Activated naive CD8-positive, alpha-beta T cell treated with anti-CD3 and anti-CD28 coated beads, Interleukin-2, amount 50 U/mL, for 24 hours (primary cell): ENCODE measurements at regions not wholly inside any gene's neighbourhood (a gene's known extent, or its start where the extent isn't known, plus 50 kb on each side); places are given as distances from the start of the nearest gene placed in this dataset.

Experiments used
- ATAC-seq: fragments of 150-1000 bp; cut with Tn5 transposase; one replicate; pipeline ENCODE4 v1.10.0; 2021
- DNase-seq: peaks from one replicate; pipeline ENCODE4 v3.0.0; 2021
- H3K27ac Mint-ChIP-seq: one replicate; pipeline ENCODE4 v1.8.0; 2021; ENCODE audit warnings: mild to moderate bottlenecking, mixed read lengths
- H3K27me3 Mint-ChIP-seq: one replicate; pipeline ENCODE4 v1.8.0; 2021; ENCODE audit warnings: mixed read lengths
- H3K36me3 Mint-ChIP-seq: one replicate; pipeline ENCODE4 v1.8.0; 2021; ENCODE audit warnings: low read depth, mixed read lengths
- H3K4me1 Mint-ChIP-seq: one replicate; pipeline ENCODE4 v1.8.0; 2021; ENCODE audit warnings: mixed read lengths
- H3K4me3 Mint-ChIP-seq: one replicate; pipeline ENCODE4 v1.8.0; 2021; ENCODE audit warnings: mild to moderate bottlenecking, moderate library complexity, mixed read lengths
- H3K9me3 Mint-ChIP-seq: one replicate; pipeline ENCODE4 v1.8.0; 2021; ENCODE audit warnings: mixed read lengths

- ATAC-seq (no peak), DNase-seq (no peak)
- Mint-ChIP-seq H3K27me3 (no peaks in the 10 kb centered on the region), H3K36me3 (no peaks in the 10 kb centered on the region), H3K9me3 (peaks cover 7% of the 10 kb centered on the region), H3K27ac (no peak overlapping the region), H3K4me3 (no peak overlapping the region), H3K4me1 (no peaks in the 10 kb centered on the region)
Measured at GRCh38 chr10:52992567-52992966, 220.0 kb upstream of the MBL2 start.

GRCh38 chr10:52988923-52989322 is 216.3 kb upstream of the MBL2 start:
- no peaks in the 10 kb centered on the region for H3K4me1 Mint-ChIP-seq
- no peak overlapping the region for H3K27ac Mint-ChIP-seq
- ATAC-seq (no peak), DNase-seq (no peak)
- H3K9me3 Mint-ChIP-seq = peaks cover 3% of the 10 kb centered on the region
- H3K27me3 Mint-ChIP-seq = no peaks in the 10 kb centered on the region
- no peaks in the 10 kb centered on the region for H3K36me3 Mint-ChIP-seq
- H3K4me3 Mint-ChIP-seq = no peak overlapping the region

- no peak overlapping the region for H3K27ac Mint-ChIP-seq
- no peaks in the 10 kb centered on the region for H3K36me3 Mint-ChIP-seq
- peaks cover 7% of the 10 kb centered on the region for H3K9me3 Mint-ChIP-seq
- H3K27me3 Mint-ChIP-seq = no peaks in the 10 kb centered on the region
- no peak overlapping the region for H3K4me3 Mint-ChIP-seq
- ATAC-seq (no peak), DNase-seq (no peak)
- no peaks in the 10 kb centered on the region for H3K4me1 Mint-ChIP-seq
Measured at GRCh38 chr10:52986125-52986524, 213.5 kb upstream of the MBL2 start.

GRCh38 chr10:52984169-52984568 is 211.6 kb upstream of the MBL2 start:
- H3K36me3 Mint-ChIP-seq = no peaks in the 10 kb centered on the region
- H3K4me3 Mint-ChIP-seq = no peak overlapping the region
- no peak overlapping the region for H3K27ac Mint-ChIP-seq
- H3K4me1 Mint-ChIP-seq = no peaks in the 10 kb centered on the region
- no peaks in the 10 kb centered on the region for H3K27me3 Mint-ChIP-seq
- DNase-seq = no peak
- H3K9me3 Mint-ChIP-seq = peaks cover 4% of the 10 kb centered on the region
- no peak for ATAC-seq

- H3K27ac Mint-ChIP-seq = no peak overlapping the region
- peaks cover 10% of the 10 kb centered on the region for H3K9me3 Mint-ChIP-seq
- ATAC-seq (no peak), DNase-seq (no peak)
- no peaks in the 10 kb centered on the region for H3K27me3 Mint-ChIP-seq
- H3K36me3 Mint-ChIP-seq = no peaks in the 10 kb centered on the region
- H3K4me1 Mint-ChIP-seq = no peaks in the 10 kb centered on the region
- no peak overlapping the region for H3K4me3 Mint-ChIP-seq
Measured at GRCh38 chr10:52979295-52979990, 206.9 kb upstream of the MBL2 start.

- Mint-ChIP-seq H3K4me1 (no peaks in the 10 kb centered on the region), H3K4me3 (no peak overlapping the region), H3K27ac (no peak overlapping the region), H3K36me3 (no peaks in the 10 kb centered on the region), H3K27me3 (no peaks in the 10 kb centered on the region), H3K9me3 (peaks cover 14% of the 10 kb centered on the region)
- ATAC-seq (no peak), DNase-seq (no peak)
Measured at GRCh38 chr10:52977581-52977980, 205.0 kb upstream of the MBL2 start.

GRCh38 chr10:52967806-52968795 is 195.5 kb upstream of the MBL2 start:
- Mint-ChIP-seq H3K27me3 (no peaks in the 10 kb centered on the region), H3K4me1 (no peaks in the 10 kb centered on the region), H3K36me3 (no peaks in the 10 kb centered on the region), H3K4me3 (no peak overlapping the region), H3K9me3 (peaks cover 4% of the 10 kb centered on the region), H3K27ac (no peak overlapping the region)
- ATAC-seq (no peak), DNase-seq (no peak)

- H3K4me3 Mint-ChIP-seq = no peak overlapping the region
- DNase-seq (no peak), ATAC-seq (no peak)
- H3K27me3 Mint-ChIP-seq = no peaks in the 10 kb centered on the region
- peaks cover 4% of the 10 kb centered on the region for H3K9me3 Mint-ChIP-seq
- H3K4me1 Mint-ChIP-seq = no peaks in the 10 kb centered on the region
- H3K27ac Mint-ChIP-seq = no peak overlapping the region
- H3K36me3 Mint-ChIP-seq = no peaks in the 10 kb centered on the region
Measured at GRCh38 chr10:52966904-52967303, 194.3 kb upstream of the MBL2 start.

GRCh38 chr10:52965938-52966401 is 193.4 kb upstream of the MBL2 start:
- DNase-seq = no peak
- H3K4me1 Mint-ChIP-seq = no peaks in the 10 kb centered on the region
- H3K4me3 Mint-ChIP-seq = no peak overlapping the region
- no peak overlapping the region for H3K27ac Mint-ChIP-seq
- no peak for ATAC-seq
- H3K27me3 Mint-ChIP-seq = no peaks in the 10 kb centered on the region
- peaks cover 4% of the 10 kb centered on the region for H3K9me3 Mint-ChIP-seq
- H3K36me3 Mint-ChIP-seq = no peaks in the 10 kb centered on the region

- Mint-ChIP-seq H3K27me3 (no peaks in the 10 kb centered on the region), H3K27ac (no peak overlapping the region)
Measured at GRCh38 chr10:52965509-52965908, 192.9 kb upstream of the MBL2 start.

GRCh38 chr10:52961323-52961722 is 188.7 kb upstream of the MBL2 start:
- H3K9me3 Mint-ChIP-seq = peaks cover 4% of the 10 kb centered on the region
- H3K36me3 Mint-ChIP-seq = no peaks in the 10 kb centered on the region
- no peak overlapping the region for H3K27ac Mint-ChIP-seq
- H3K4me3 Mint-ChIP-seq = no peak overlapping the region
- no peak for DNase-seq
- no peaks in the 10 kb centered on the region for H3K4me1 Mint-ChIP-seq
- ATAC-seq = no peak
- H3K27me3 Mint-ChIP-seq = no peaks in the 10 kb centered on the region

More at GRCh38 chr10:52965509-52965908, 192.9 kb upstream of the MBL2 start:
- DNase-seq (no peak), ATAC-seq (no peak)
- no peaks in the 10 kb centered on the region for H3K36me3 Mint-ChIP-seq
- H3K4me3 Mint-ChIP-seq = no peak overlapping the region
- peaks cover 4% of the 10 kb centered on the region for H3K9me3 Mint-ChIP-seq
- no peaks in the 10 kb centered on the region for H3K4me1 Mint-ChIP-seq

GRCh38 chr10:52959810-52960209 is 187.2 kb upstream of the MBL2 start:
- H3K27me3 Mint-ChIP-seq = no peaks in the 10 kb centered on the region
- H3K36me3 Mint-ChIP-seq = no peaks in the 10 kb centered on the region
- ATAC-seq = no peak
- no peak for DNase-seq
- no peak overlapping the region for H3K27ac Mint-ChIP-seq
- H3K4me1 Mint-ChIP-seq = no peaks in the 10 kb centered on the region
- H3K9me3 Mint-ChIP-seq = no peaks in the 10 kb centered on the region
- no peak overlapping the region for H3K4me3 Mint-ChIP-seq

- no peaks in the 10 kb centered on the region for H3K27me3 Mint-ChIP-seq
- no peak overlapping the region for H3K27ac Mint-ChIP-seq
- H3K4me3 Mint-ChIP-seq = no peak overlapping the region
- H3K9me3 Mint-ChIP-seq = no peaks in the 10 kb centered on the region
- no peaks in the 10 kb centered on the region for H3K36me3 Mint-ChIP-seq
- H3K4me1 Mint-ChIP-seq = no peaks in the 10 kb centered on the region
- no peak for DNase-seq
- no peak for ATAC-seq
Measured at GRCh38 chr10:52956861-52957260, 184.3 kb upstream of the MBL2 start.

- Mint-ChIP-seq H3K9me3 (no peaks in the 10 kb centered on the region), H3K36me3 (no peaks in the 10 kb centered on the region), H3K4me3 (no peak overlapping the region), H3K4me1 (no peaks in the 10 kb centered on the region), H3K27ac (no peak overlapping the region), H3K27me3 (no peaks in the 10 kb centered on the region)
- ATAC-seq (no peak), DNase-seq (no peak)
Measured at GRCh38 chr10:52956461-52956860, 183.9 kb upstream of the MBL2 start.

GRCh38 chr10:52955337-52955736 is 182.8 kb upstream of the MBL2 start:
- Mint-ChIP-seq H3K4me1 (no peaks in the 10 kb centered on the region), H3K9me3 (no peaks in the 10 kb centered on the region), H3K27ac (no peak overlapping the region), H3K36me3 (no peaks in the 10 kb centered on the region), H3K4me3 (no peak overlapping the region), H3K27me3 (no peaks in the 10 kb centered on the region)
- DNase-seq (no peak), ATAC-seq (no peak)
